GM19193 (cell line): ENCODE measurements at regions not wholly inside any gene's neighbourhood (a gene's known extent, or its start where the extent isn't known, plus 50 kb on each side); places are given as distances from the start of the nearest gene placed in this dataset.

ENCODE experiments used
- POLR2A ChIP-seq: IDR thresholded peaks from 4 replicates; pipeline ENCODE4 v1.6.1; 2011; ENCODE audit not compliant: insufficient read depth, insufficient read length; ENCODE audit errors: extremely low read depth

GRCh38 chr5:124919747-124920525 is 173.5 kb upstream of the ZNF608 start:
- TF ChIP-seq POLR2A, result no peak

GRCh38 chr5:124920909-124921666 is 174.6 kb upstream of the ZNF608 start:
- TF ChIP-seq POLR2A, result no peak

GRCh38 chr5:124921694-124922093 is 175.3 kb upstream of the ZNF608 start:
- no peak for TF ChIP-seq POLR2A

GRCh38 chr5:124922255-124922975 is 176.0 kb upstream of the ZNF608 start:
- no peak for TF ChIP-seq POLR2A

GRCh38 chr5:124923131-124923530 is 176.7 kb upstream of the ZNF608 start:
- no peak for TF ChIP-seq POLR2A

- TF ChIP-seq POLR2A, result no peak
These were observed 178.3 kb upstream of the ZNF608 start for GRCh38 chr5:124924729-124925128.

GRCh38 chr5:124927735-124928134 is 181.3 kb upstream of the ZNF608 start:
- no peak for TF ChIP-seq POLR2A

- TF ChIP-seq POLR2A, result no peak
These were observed 182.6 kb upstream of the ZNF608 start for GRCh38 chr5:124929000-124929399.

GRCh38 chr5:124932791-124933600 is 186.6 kb upstream of the ZNF608 start:
- no peak for TF ChIP-seq POLR2A

GRCh38 chr5:124935065-124935464 is 188.6 kb upstream of the ZNF608 start:
- TF ChIP-seq POLR2A, result no peak

GRCh38 chr5:124936626-124936933 is 190.1 kb upstream of the ZNF608 start:
- no peak for TF ChIP-seq POLR2A

- TF ChIP-seq POLR2A, result no peak
These were observed 194.9 kb upstream of the ZNF608 start for GRCh38 chr5:124941051-124942049.

- no peak for TF ChIP-seq POLR2A
These were observed 201.8 kb upstream of the ZNF608 start for GRCh38 chr5:124948062-124948753.
